GM23338 (cell line): ENCODE measurements at regions not wholly inside any gene's neighbourhood (a gene's known extent, or its start where the extent isn't known, plus 50 kb on each side); places are given as distances from the start of the nearest gene placed in this dataset.

Source experiments
- ATAC-seq: fragments of 200-7000 bp; cut with Tn5 transposase; 3 replicates; pipeline ENCODE4 v1.9.1; 2020
- DNase-seq: peaks from one replicate; pipeline ENCODE4 v3.0.0-alpha.2; 2015; ENCODE audit warnings: low spot score
- H2AFZ ChIP-seq: fragments of 200-600 bp; sonication (generic); 2 replicates; pipeline ENCODE4 v1.8.0; 2016; ENCODE audit warnings: antibody characterized with exemption, mild to moderate bottlenecking, moderate library complexity
- H3F3A ChIP-seq: fragments of 200-600 bp; sonication (generic); replicated peaks from 2 replicates; pipeline ENCODE4 v1.8.0; 2017; ENCODE audit warnings: antibody characterized with exemption, mixed run types, low read depth
- H3K27ac ChIP-seq: fragments of 200-600 bp; sonication (generic); 2 replicates; pipeline ENCODE4 v1.6.1; 2016; ENCODE audit warnings: low read depth
- H3K27me3 ChIP-seq: fragments of 200-600 bp; sonication (generic); 2 replicates; pipeline ENCODE4 v1.8.0; 2016; ENCODE audit warnings: mild to moderate bottlenecking, mixed run types, moderate library complexity; ENCODE audit not compliant: insufficient read depth
- H3K36me3 ChIP-seq: fragments of 200-600 bp; sonication (generic); 2 replicates; pipeline ENCODE4 v1.8.0; 2016; ENCODE audit warnings: mild to moderate bottlenecking; ENCODE audit not compliant: insufficient read depth
- H3K4me1 ChIP-seq: fragments of 200-600 bp; sonication (generic); 2 replicates; pipeline ENCODE4 v1.8.0; 2016; ENCODE audit warnings: mild to moderate bottlenecking, moderate library complexity; ENCODE audit not compliant: insufficient read depth
- H3K4me2 ChIP-seq: fragments of 200-600 bp; sonication (generic); 2 replicates; pipeline ENCODE4 v1.7.1; 2017; ENCODE audit warnings: mixed run types
- H3K4me3 ChIP-seq: fragments of 200-600 bp; sonication (generic); 2 replicates; pipeline ENCODE4 v1.6.1; 2016; ENCODE audit warnings: mixed run types
- H3K79me2 ChIP-seq: fragments of 200-600 bp; sonication (generic); replicated peaks from 2 replicates; pipeline ENCODE4 v1.8.0; 2017; ENCODE audit warnings: mild to moderate bottlenecking; ENCODE audit not compliant: insufficient read depth
- H3K9me2 ChIP-seq: fragments of 200-600 bp; sonication (generic); 2 replicates; pipeline ENCODE4 v1.8.0; 2017; ENCODE audit not compliant: insufficient read depth
- H4K20me1 ChIP-seq: fragments of 200-600 bp; sonication (generic); replicated peaks from 2 replicates; pipeline ENCODE4 v1.8.0; 2017; ENCODE audit warnings: mild to moderate bottlenecking; ENCODE audit not compliant: insufficient read depth
- H3K27ac Mint-ChIP-seq: 2 replicates; pipeline ENCODE4 v1.8.0; 2020; ENCODE audit warnings: inconsistent platforms, mild to moderate bottlenecking, moderate library complexity, mixed read lengths
- H3K27me3 Mint-ChIP-seq: 3 replicates; pipeline ENCODE4 v1.8.0; 2022; ENCODE audit warnings: low read depth, mild to moderate bottlenecking, moderate library complexity, mixed read lengths, inconsistent platforms; ENCODE audit not compliant: insufficient read depth, poor library complexity
- H3K36me3 Mint-ChIP-seq: 3 replicates; pipeline ENCODE4 v1.8.0; 2021; ENCODE audit warnings: low read depth, mild to moderate bottlenecking, inconsistent platforms, moderate library complexity, mixed read lengths
- H3K4me1 Mint-ChIP-seq: 3 replicates; pipeline ENCODE4 v1.8.0; 2020; ENCODE audit warnings: mild to moderate bottlenecking, inconsistent platforms, mixed read lengths
- H3K4me3 Mint-ChIP-seq: 3 replicates; pipeline ENCODE4 v1.8.0; 2021; ENCODE audit warnings: moderate library complexity, mild to moderate bottlenecking, inconsistent platforms, mixed read lengths
- H3K9me3 Mint-ChIP-seq: 3 replicates; pipeline ENCODE4 v1.8.0; 2020; ENCODE audit warnings: moderate library complexity, mild to moderate bottlenecking, inconsistent platforms, mixed read lengths
- CREB1 ChIP-seq: fragments of 250-450 bp; sonication (Bioruptor Pico); IDR thresholded peaks from 2 replicates; pipeline ENCODE4 v1.5.0; 2020; ENCODE audit warnings: low read depth, mild to moderate bottlenecking, moderate library complexity
- CTCF ChIP-seq, 2 experiments: fragments of 200-600 bp in 1 of 2; sonication (generic) in 1 of 2; conservative IDR thresholded peaks; 2 replicates each; pipeline versions ENCODE4 v1.5.1 to v1.6.1; 2016 to 2017; ENCODE audit warnings: antibody characterized with exemption in 2 of 2, low read depth in 2 of 2, mild to moderate bottlenecking in 2 of 2, moderate library complexity in 1 of 2
- EZH2 ChIP-seq: fragments of 200-600 bp; sonication (generic); IDR thresholded peaks from one replicate; pipeline ENCODE4 v1.8.0; 2017; ENCODE audit warnings: antibody characterized with exemption, mild to moderate bottlenecking, low read depth; ENCODE audit not compliant: unreplicated experiment
- EZH2phosphoT487 ChIP-seq: fragments of 200-600 bp; sonication (generic); IDR thresholded peaks from one replicate; pipeline ENCODE4 v1.8.1; 2018; ENCODE audit warnings: antibody characterized with exemption; ENCODE audit not compliant: unreplicated experiment
- JUNB ChIP-seq: IDR thresholded peaks from one replicate; pipeline ENCODE4 v1.6.1; 2016; ENCODE audit warnings: antibody characterized with exemption; ENCODE audit not compliant: unreplicated experiment
- NANOG ChIP-seq: IDR thresholded peaks from 2 replicates; pipeline ENCODE4 v1.6.1; 2016; ENCODE audit warnings: antibody characterized with exemption, borderline replicate concordance
- POLR2AphosphoS5 ChIP-seq: IDR thresholded peaks from 2 replicates; pipeline ENCODE4 v1.6.1; 2016; ENCODE audit warnings: antibody characterized with exemption, low read depth
- STAT1 ChIP-seq: IDR thresholded peaks from one replicate; pipeline ENCODE4 v1.6.1; 2016; ENCODE audit warnings: antibody characterized with exemption; ENCODE audit not compliant: unreplicated experiment
- ZNF114 ChIP-seq: fragments of 250-450 bp; sonication (Bioruptor Pico); IDR thresholded peaks from 2 replicates; pipeline ENCODE4 v1.5.0; 2020; ENCODE audit warnings: mild to moderate bottlenecking, moderate library complexity
- ZNF331 ChIP-seq: fragments of 250-450 bp; sonication (Bioruptor Pico); IDR thresholded peaks from 2 replicates; pipeline ENCODE4 v1.5.0; 2020; ENCODE audit warnings: low read depth, mild to moderate bottlenecking, moderate library complexity
- ZNF462 ChIP-seq: fragments of 250-450 bp; sonication (Bioruptor Pico); IDR thresholded peaks from 2 replicates; pipeline ENCODE4 v1.5.0; 2020; ENCODE audit warnings: mild to moderate bottlenecking, moderate library complexity
- TF ChIP-seq, protein P1 (sequence below): IDR thresholded peaks from one replicate; pipeline ENCODE4 v1.6.1; 2018; ENCODE audit warnings: antibody characterized with exemption; ENCODE audit not compliant: unreplicated experiment
- TF ChIP-seq, protein P2 (sequence below): IDR thresholded peaks from 2 replicates; pipeline ENCODE4 v1.6.1; 2016; ENCODE audit warnings: antibody characterized with exemption

GRCh38 chr9:99358668-99359067 is 136.6 kb downstream of the SEC61B start:
- Mint-ChIP-seq H3K36me3 (no peaks in the 10 kb centered on the region), H3K4me1 (peaks cover 9% of the 10 kb centered on the region), H3K27me3 (peaks cover 7% of the 10 kb centered on the region), H3K27ac (no peak overlapping the region), H3K4me3 (no peak overlapping the region), H3K9me3 (no peaks in the 10 kb centered on the region)
- Histone ChIP-seq H3F3A (no peaks in the 10 kb centered on the region), H3K4me1 (no peaks in the 10 kb centered on the region), H3K4me3 (no peak overlapping the region), H3K9me2 (no peaks in the 10 kb centered on the region), H3K4me2 (no peak overlapping the region), H3K79me2 (no peaks in the 10 kb centered on the region), H4K20me1 (no peaks in the 10 kb centered on the region), H2AFZ (no peak overlapping the region; the same call in 1 of the 2 replicates), H3K36me3 (no peaks in the 10 kb centered on the region), H3K27me3 (no peaks in the 10 kb centered on the region), H3K27ac (no peak overlapping the region)
- TF ChIP-seq JUNB (no peak), EZH2phosphoT487 (no peak), ZNF331 (CRISPR knock-in tag) (no peak), NANOG (no peak), ZNF462 (CRISPR knock-in tag) (no peak), STAT1 (no peak), CREB1 (CRISPR knock-in tag) (no peak), ZNF114 (CRISPR knock-in tag) (no peak), POLR2AphosphoS5 (no peak), EZH2 (no peak), CTCF (conservative IDR thresholded peaks at IDR 0.05; ENCODE audit: low read depth in 2 of 2) (no peak)
- TF ChIP-seq, protein P1, sequence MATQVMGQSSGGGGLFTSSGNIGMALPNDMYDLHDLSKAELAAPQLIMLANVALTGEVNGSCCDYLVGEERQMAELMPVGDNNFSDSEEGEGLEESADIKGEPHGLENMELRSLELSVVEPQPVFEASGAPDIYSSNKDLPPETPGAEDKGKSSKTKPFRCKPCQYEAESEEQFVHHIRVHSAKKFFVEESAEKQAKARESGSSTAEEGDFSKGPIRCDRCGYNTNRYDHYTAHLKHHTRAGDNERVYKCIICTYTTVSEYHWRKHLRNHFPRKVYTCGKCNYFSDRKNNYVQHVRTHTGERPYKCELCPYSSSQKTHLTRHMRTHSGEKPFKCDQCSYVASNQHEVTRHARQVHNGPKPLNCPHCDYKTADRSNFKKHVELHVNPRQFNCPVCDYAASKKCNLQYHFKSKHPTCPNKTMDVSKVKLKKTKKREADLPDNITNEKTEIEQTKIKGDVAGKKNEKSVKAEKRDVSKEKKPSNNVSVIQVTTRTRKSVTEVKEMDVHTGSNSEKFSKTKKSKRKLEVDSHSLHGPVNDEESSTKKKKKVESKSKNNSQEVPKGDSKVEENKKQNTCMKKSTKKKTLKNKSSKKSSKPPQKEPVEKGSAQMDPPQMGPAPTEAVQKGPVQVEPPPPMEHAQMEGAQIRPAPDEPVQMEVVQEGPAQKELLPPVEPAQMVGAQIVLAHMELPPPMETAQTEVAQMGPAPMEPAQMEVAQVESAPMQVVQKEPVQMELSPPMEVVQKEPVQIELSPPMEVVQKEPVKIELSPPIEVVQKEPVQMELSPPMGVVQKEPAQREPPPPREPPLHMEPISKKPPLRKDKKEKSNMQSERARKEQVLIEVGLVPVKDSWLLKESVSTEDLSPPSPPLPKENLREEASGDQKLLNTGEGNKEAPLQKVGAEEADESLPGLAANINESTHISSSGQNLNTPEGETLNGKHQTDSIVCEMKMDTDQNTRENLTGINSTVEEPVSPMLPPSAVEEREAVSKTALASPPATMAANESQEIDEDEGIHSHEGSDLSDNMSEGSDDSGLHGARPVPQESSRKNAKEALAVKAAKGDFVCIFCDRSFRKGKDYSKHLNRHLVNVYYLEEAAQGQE = no peak
- TF ChIP-seq, protein P2, sequence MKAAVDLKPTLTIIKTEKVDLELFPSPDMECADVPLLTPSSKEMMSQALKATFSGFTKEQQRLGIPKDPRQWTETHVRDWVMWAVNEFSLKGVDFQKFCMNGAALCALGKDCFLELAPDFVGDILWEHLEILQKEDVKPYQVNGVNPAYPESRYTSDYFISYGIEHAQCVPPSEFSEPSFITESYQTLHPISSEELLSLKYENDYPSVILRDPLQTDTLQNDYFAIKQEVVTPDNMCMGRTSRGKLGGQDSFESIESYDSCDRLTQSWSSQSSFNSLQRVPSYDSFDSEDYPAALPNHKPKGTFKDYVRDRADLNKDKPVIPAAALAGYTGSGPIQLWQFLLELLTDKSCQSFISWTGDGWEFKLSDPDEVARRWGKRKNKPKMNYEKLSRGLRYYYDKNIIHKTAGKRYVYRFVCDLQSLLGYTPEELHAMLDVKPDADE = no peak
- DNase-seq (no peak), ATAC-seq (no peak)
